ENCODE measurements at regions not wholly inside any gene's neighbourhood (a gene's known extent, or its start where the extent isn't known, plus 50 kb on each side); places are given as distances from the start of the nearest gene placed in this dataset.

DNA sequence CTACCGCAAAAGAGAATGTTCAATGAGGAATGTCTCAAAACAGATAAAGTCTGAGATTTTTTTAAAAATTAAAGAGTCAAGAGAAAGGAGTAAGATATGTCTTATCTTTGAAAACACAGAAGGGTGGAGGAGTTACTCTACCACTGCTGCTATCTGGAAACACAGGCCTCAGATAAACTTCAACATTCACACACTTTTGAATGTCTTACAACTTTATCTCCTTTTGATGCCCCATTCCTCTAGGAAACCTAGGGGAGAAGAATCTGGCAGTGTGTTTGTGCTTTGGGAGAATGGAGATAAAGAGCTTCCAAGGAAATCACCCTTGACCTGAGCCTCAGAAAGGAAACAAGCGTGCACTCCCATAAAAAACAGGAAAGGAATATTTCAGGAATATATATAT is 468.2 kb downstream of the PLOD2 start:
- H3K4me2 ChIP-seq (ENCODE audit: low read length) = no peak overlapping the region
- no peaks in the 10 kb centered on the region for H3K36me3 ChIP-seq (ENCODE audit: control insufficient read depth, low read length)
- H3K9me3 ChIP-seq (ENCODE audit: control insufficient read depth, insufficient read depth, low read length) = no peaks in the 10 kb centered on the region
- H3K27ac ChIP-seq (ENCODE audit: low read depth, low read length) = no peak overlapping the region
- no peaks in the 10 kb centered on the region for H3F3A ChIP-seq (ENCODE audit: control insufficient read depth, insufficient read depth)
- no peaks in the 10 kb centered on the region for H3K4me1 ChIP-seq (ENCODE audit: control insufficient read depth, low read length)
- H3K9me2 ChIP-seq (replicated peaks; ENCODE audit: control insufficient read depth, low read length) = no peaks in the 10 kb centered on the region
- H4K20me1 ChIP-seq (ENCODE audit: control insufficient read depth, insufficient read depth, low read depth, low read length) = no peaks in the 10 kb centered on the region
- H3K79me2 ChIP-seq (ENCODE audit: control insufficient read depth, low read length) = no peaks in the 10 kb centered on the region
- TF ChIP-seq, protein P1, sequence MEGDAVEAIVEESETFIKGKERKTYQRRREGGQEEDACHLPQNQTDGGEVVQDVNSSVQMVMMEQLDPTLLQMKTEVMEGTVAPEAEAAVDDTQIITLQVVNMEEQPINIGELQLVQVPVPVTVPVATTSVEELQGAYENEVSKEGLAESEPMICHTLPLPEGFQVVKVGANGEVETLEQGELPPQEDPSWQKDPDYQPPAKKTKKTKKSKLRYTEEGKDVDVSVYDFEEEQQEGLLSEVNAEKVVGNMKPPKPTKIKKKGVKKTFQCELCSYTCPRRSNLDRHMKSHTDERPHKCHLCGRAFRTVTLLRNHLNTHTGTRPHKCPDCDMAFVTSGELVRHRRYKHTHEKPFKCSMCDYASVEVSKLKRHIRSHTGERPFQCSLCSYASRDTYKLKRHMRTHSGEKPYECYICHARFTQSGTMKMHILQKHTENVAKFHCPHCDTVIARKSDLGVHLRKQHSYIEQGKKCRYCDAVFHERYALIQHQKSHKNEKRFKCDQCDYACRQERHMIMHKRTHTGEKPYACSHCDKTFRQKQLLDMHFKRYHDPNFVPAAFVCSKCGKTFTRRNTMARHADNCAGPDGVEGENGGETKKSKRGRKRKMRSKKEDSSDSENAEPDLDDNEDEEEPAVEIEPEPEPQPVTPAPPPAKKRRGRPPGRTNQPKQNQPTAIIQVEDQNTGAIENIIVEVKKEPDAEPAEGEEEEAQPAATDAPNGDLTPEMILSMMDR (IDR thresholded peaks at IDR 0.05; ENCODE audit: low read depth, low read length, poor library complexity, severe bottlenecking) = no peak
- TF ChIP-seq EZH2phosphoT487 (IDR thresholded peaks at IDR 0.05; ENCODE audit: borderline replicate concordance, low read length) = no peak
- H3K27me3 ChIP-seq (ENCODE audit: control insufficient read depth, low read length) = no peaks in the 10 kb centered on the region
- H3K4me3 ChIP-seq (ENCODE audit: low read length) = no peak overlapping the region

DNA sequence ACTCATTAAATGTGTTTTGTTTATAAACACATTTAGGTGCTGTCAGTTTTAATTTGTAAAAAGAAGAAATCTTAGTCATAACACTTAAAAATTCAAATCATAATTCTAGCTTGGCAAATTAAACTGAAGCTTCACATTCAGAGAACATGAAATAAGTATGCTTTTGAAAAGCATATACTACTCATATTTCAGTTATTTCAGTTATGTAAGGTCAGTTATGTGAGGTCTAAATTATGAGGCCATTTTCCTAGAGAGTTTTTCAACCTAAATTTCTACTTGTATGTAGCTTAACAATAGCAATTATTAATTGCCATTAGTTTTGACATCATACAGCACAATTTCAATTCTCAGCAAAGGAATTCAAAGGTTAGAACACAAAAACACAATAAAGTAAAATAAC is 465.0 kb downstream of the PLOD2 start:
- H3K79me2 ChIP-seq (ENCODE audit: control insufficient read depth, low read length) = no peaks in the 10 kb centered on the region
- no peak for TF ChIP-seq EZH2phosphoT487 (IDR thresholded peaks at IDR 0.05; ENCODE audit: borderline replicate concordance, low read length)
- TF ChIP-seq, protein P1 (IDR thresholded peaks at IDR 0.05; ENCODE audit: low read depth, low read length, poor library complexity, severe bottlenecking) = no peak
- H3K36me3 ChIP-seq (ENCODE audit: control insufficient read depth, low read length) = no peaks in the 10 kb centered on the region
- no peak overlapping the region for H3K4me3 ChIP-seq (ENCODE audit: low read length)
- no peaks in the 10 kb centered on the region for H3K9me3 ChIP-seq (ENCODE audit: control insufficient read depth, insufficient read depth, low read length)
- no peaks in the 10 kb centered on the region for H3K9me2 ChIP-seq (replicated peaks; ENCODE audit: control insufficient read depth, low read length)
- H3F3A ChIP-seq (ENCODE audit: control insufficient read depth, insufficient read depth) = no peaks in the 10 kb centered on the region
- no peak overlapping the region for H3K27ac ChIP-seq (ENCODE audit: low read depth, low read length)
- H3K27me3 ChIP-seq (ENCODE audit: control insufficient read depth, low read length) = no peaks in the 10 kb centered on the region
- H3K4me2 ChIP-seq (ENCODE audit: low read length) = no peak overlapping the region
- H3K4me1 ChIP-seq (ENCODE audit: control insufficient read depth, low read length) = no peaks in the 10 kb centered on the region
- H4K20me1 ChIP-seq (ENCODE audit: control insufficient read depth, insufficient read depth, low read depth, low read length) = no peaks in the 10 kb centered on the region

DNA sequence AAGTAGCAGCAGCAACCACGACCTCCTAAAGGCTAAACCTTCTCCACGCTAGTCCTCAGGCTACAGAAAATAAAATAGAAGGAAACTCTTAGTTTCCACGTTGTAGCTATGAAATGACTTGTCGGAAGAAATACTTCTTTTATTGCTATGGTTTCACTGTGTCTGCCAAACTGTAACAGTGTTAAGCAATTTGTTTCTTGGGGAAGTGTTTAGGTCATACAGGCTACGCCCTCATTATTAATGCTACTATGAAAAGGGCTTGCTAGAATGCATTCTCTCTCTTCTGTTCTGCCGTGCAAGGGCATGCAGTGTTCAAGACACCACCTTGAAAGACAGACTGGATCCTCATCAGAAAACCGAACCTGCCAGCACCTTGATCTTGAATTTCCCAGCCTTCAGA is 462.7 kb downstream of the PLOD2 start:
- no peaks in the 10 kb centered on the region for H4K20me1 ChIP-seq (ENCODE audit: control insufficient read depth, insufficient read depth, low read depth, low read length)
- no peaks in the 10 kb centered on the region; the same call in 1 of the 2 replicates for H3K9me3 ChIP-seq (ENCODE audit: control insufficient read depth, insufficient read depth, low read length)
- H3K4me1 ChIP-seq (ENCODE audit: control insufficient read depth, low read length) = no peaks in the 10 kb centered on the region
- no peaks in the 10 kb centered on the region for H3K27me3 ChIP-seq (ENCODE audit: control insufficient read depth, low read length)
- no peaks in the 10 kb centered on the region for H3K9me2 ChIP-seq (replicated peaks; ENCODE audit: control insufficient read depth, low read length)
- no peak for TF ChIP-seq EZH2phosphoT487 (IDR thresholded peaks at IDR 0.05; ENCODE audit: borderline replicate concordance, low read length)
- TF ChIP-seq, protein P1 (IDR thresholded peaks at IDR 0.05; ENCODE audit: low read depth, low read length, poor library complexity, severe bottlenecking) = no peak
- no peak overlapping the region for H3K4me2 ChIP-seq (ENCODE audit: low read length)
- H3K27ac ChIP-seq (ENCODE audit: low read depth, low read length) = no peak overlapping the region
- H3K36me3 ChIP-seq (ENCODE audit: control insufficient read depth, low read length) = no peaks in the 10 kb centered on the region
- no peaks in the 10 kb centered on the region for H3F3A ChIP-seq (ENCODE audit: control insufficient read depth, insufficient read depth)
- H3K4me3 ChIP-seq (ENCODE audit: low read length) = no peak overlapping the region
- no peaks in the 10 kb centered on the region for H3K79me2 ChIP-seq (ENCODE audit: control insufficient read depth, low read length)

DNA sequence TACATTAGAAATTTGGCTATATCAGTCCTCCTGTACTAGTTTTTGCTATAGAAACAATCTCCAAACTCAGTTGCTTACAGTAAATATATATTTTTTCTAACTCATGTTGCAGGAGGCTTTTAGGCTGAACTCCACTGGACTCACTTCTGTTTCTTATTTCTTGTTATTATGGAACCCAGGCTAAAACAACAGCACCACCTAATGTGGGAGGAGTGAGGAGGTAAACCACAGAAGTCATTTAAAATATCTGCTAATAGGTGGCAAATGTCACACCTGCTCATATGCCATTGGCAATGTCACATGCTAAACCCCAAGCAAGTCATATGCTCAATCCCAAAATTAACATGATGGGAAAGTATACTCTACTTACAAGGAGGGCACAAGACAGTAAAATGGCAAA is 462.2 kb downstream of the PLOD2 start:
- no peak for TF ChIP-seq EZH2phosphoT487 (IDR thresholded peaks at IDR 0.05; ENCODE audit: borderline replicate concordance, low read length)
- TF ChIP-seq, protein P1 (IDR thresholded peaks at IDR 0.05; ENCODE audit: low read depth, low read length, poor library complexity, severe bottlenecking) = no peak
- H4K20me1 ChIP-seq (ENCODE audit: control insufficient read depth, insufficient read depth, low read depth, low read length) = no peaks in the 10 kb centered on the region
- H3K4me2 ChIP-seq (ENCODE audit: low read length) = no peak overlapping the region
- H3K36me3 ChIP-seq (ENCODE audit: control insufficient read depth, low read length) = no peaks in the 10 kb centered on the region
- H3K9me3 ChIP-seq (ENCODE audit: control insufficient read depth, insufficient read depth, low read length) = no peaks in the 10 kb centered on the region; the same call in 1 of the 2 replicates
- no peaks in the 10 kb centered on the region for H3K9me2 ChIP-seq (replicated peaks; ENCODE audit: control insufficient read depth, low read length)
- H3F3A ChIP-seq (ENCODE audit: control insufficient read depth, insufficient read depth) = no peaks in the 10 kb centered on the region
- H3K27me3 ChIP-seq (ENCODE audit: control insufficient read depth, low read length) = no peaks in the 10 kb centered on the region
- H3K79me2 ChIP-seq (ENCODE audit: control insufficient read depth, low read length) = no peaks in the 10 kb centered on the region
- H3K27ac ChIP-seq (ENCODE audit: low read depth, low read length) = no peak overlapping the region
- H3K4me1 ChIP-seq (ENCODE audit: control insufficient read depth, low read length) = no peaks in the 10 kb centered on the region
- H3K4me3 ChIP-seq (ENCODE audit: low read length) = no peak overlapping the region

All from DOHH2 (cell line).